ENCODE measurements at regions not wholly inside any gene's neighbourhood (a gene's known extent, or its start where the extent isn't known, plus 50 kb on each side); places are given as distances from the start of the nearest gene placed in this dataset.

GRCh38 chr13:48816700-48817099 is 159.0 kb upstream of the FNDC3A start:
- H3K4me2 ChIP-seq (ENCODE audit: low read length) = no peak overlapping the region
- H3K79me2 ChIP-seq = no peaks in the 10 kb centered on the region
- no peak overlapping the region for H3K27ac ChIP-seq
- TF ChIP-seq, protein P1, sequence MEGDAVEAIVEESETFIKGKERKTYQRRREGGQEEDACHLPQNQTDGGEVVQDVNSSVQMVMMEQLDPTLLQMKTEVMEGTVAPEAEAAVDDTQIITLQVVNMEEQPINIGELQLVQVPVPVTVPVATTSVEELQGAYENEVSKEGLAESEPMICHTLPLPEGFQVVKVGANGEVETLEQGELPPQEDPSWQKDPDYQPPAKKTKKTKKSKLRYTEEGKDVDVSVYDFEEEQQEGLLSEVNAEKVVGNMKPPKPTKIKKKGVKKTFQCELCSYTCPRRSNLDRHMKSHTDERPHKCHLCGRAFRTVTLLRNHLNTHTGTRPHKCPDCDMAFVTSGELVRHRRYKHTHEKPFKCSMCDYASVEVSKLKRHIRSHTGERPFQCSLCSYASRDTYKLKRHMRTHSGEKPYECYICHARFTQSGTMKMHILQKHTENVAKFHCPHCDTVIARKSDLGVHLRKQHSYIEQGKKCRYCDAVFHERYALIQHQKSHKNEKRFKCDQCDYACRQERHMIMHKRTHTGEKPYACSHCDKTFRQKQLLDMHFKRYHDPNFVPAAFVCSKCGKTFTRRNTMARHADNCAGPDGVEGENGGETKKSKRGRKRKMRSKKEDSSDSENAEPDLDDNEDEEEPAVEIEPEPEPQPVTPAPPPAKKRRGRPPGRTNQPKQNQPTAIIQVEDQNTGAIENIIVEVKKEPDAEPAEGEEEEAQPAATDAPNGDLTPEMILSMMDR (IDR thresholded peaks at IDR 0.05) = no peak
- no peak overlapping the region for H3K9ac ChIP-seq
- H3K36me3 ChIP-seq (ENCODE audit: control insufficient read depth, insufficient read depth, low read length) = no peaks in the 10 kb centered on the region
- no peaks in the 10 kb centered on the region for H3K27me3 ChIP-seq (ENCODE audit: control insufficient read depth, insufficient read depth, low read length)
- no peak overlapping the region for H2AFZ ChIP-seq
- no peaks in the 10 kb centered on the region for H3K9me3 ChIP-seq (ENCODE audit: control insufficient read depth, low read length)
- no peaks in the 10 kb centered on the region for H3K4me1 ChIP-seq
- H3K4me3 ChIP-seq (ENCODE audit: low read depth, low read length) = no peak overlapping the region

GRCh38 chr13:48817166-48817802 is 158.4 kb upstream of the FNDC3A start:
- TF ChIP-seq, protein P1 (IDR thresholded peaks at IDR 0.05) = no peak
- Histone ChIP-seq H3K27me3 (ENCODE audit: control insufficient read depth, insufficient read depth, low read length) (no peaks in the 10 kb centered on the region), H3K9ac (no peak overlapping the region), H3K79me2 (no peaks in the 10 kb centered on the region), H3K9me3 (ENCODE audit: control insufficient read depth, low read length) (no peaks in the 10 kb centered on the region), H3K4me2 (ENCODE audit: low read length) (no peak overlapping the region), H3K27ac (no peak overlapping the region), H3K36me3 (ENCODE audit: control insufficient read depth, insufficient read depth, low read length) (no peaks in the 10 kb centered on the region), H3K4me3 (ENCODE audit: low read depth, low read length) (no peak overlapping the region), H3K4me1 (no peaks in the 10 kb centered on the region), H2AFZ (peak overlapping the region; percentile 46)

DNA sequence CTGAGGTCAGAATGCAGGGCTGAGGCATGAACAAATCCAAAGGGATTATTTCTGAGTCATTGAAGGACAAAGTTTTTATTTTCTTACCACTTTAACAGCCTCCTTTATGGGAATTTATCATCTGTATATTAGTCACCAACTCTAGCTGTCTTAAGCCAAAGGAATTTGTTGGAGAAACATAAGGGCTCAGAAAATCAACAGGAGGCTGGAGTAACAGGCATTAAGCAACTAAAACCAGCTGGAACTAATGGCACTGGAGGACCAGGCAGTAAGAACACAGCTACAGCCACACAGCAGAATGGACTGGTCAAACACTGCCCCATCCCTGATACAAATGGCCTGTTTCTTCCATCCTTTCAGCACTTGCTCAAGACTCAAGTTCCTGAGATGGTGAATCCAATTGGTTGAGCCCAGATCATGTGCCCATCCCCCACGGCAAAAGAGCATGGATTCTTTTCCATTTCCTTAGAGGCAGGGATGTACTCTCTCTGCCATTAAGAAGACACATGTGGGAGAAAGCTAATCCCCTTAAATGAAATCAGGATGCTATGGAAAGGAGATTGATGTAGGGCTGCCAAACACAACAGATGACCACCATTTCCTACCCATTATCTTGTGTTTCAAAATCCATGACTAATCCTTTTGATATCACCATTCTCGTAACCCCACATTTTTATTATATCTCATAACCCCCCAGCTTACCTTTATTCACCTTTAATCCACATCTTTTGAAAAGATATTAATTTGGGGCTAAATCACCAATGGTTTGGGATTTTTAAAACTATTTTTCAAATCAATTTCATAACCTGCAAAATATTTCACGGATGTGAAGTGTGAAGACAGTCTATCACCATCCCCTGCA is 157.0 kb upstream of the FNDC3A start:
- Histone ChIP-seq H3K4me3 (ENCODE audit: low read depth, low read length) (no peak overlapping the region), H3K4me2 (ENCODE audit: low read length) (no peak overlapping the region), H3K79me2 (no peaks in the 10 kb centered on the region), H3K27me3 (ENCODE audit: control insufficient read depth, insufficient read depth, low read length) (no peaks in the 10 kb centered on the region), H3K27ac (no peak overlapping the region), H2AFZ (no peak overlapping the region), H3K4me1 (no peaks in the 10 kb centered on the region), H3K36me3 (ENCODE audit: control insufficient read depth, insufficient read depth, low read length) (no peaks in the 10 kb centered on the region), H3K9me3 (ENCODE audit: control insufficient read depth, low read length) (no peaks in the 10 kb centered on the region), H3K9ac (no peak overlapping the region)
- TF ChIP-seq, protein P1 (IDR thresholded peaks at IDR 0.05) = no peak

DNA sequence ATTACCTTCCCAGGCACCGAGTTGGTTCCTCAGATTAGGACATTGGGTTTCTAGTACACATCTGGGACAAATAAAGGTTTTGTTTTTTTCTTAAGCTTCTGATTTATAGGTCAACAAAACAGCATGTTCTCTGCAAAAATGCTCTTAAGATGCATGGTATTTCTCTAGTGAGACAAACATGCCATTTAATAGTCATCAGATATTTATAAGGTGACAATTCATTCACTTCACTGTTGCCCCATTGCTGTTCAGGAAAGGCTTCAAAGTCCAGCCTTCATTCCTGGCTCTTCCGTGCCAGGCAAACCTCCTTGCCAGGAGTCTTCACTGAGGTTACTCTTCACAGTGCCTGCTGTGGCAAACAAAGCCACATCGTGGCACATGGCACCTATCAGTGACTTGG is 156.3 kb upstream of the FNDC3A start:
- Histone ChIP-seq H3K27me3 (ENCODE audit: control insufficient read depth, insufficient read depth, low read length) (no peaks in the 10 kb centered on the region), H3K9ac (no peak overlapping the region), H3K4me1 (no peaks in the 10 kb centered on the region), H2AFZ (no peak overlapping the region), H3K9me3 (ENCODE audit: control insufficient read depth, low read length) (no peaks in the 10 kb centered on the region), H3K4me2 (ENCODE audit: low read length) (no peak overlapping the region), H3K36me3 (ENCODE audit: control insufficient read depth, insufficient read depth, low read length) (no peaks in the 10 kb centered on the region), H3K4me3 (ENCODE audit: low read depth, low read length) (no peak overlapping the region), H3K27ac (no peak overlapping the region), H3K79me2 (no peaks in the 10 kb centered on the region)
- TF ChIP-seq, protein P1 (IDR thresholded peaks at IDR 0.05) = no peak

All from parathyroid adenoma (tissue), 2 donors.